ENCODE measurements at regions not wholly inside any gene's neighbourhood (a gene's known extent, or its start where the extent isn't known, plus 50 kb on each side); places are given as distances from the start of the nearest gene placed in this dataset.

- Histone ChIP-seq H3K27me3 (ENCODE audit: insufficient read depth, low read length) (no peaks in the 10 kb centered on the region), H3K9me3 (ENCODE audit: control insufficient read depth in 1 of 2, insufficient read depth in 1 of 2, low read depth in 1 of 2, low read length in 2 of 2) (no peaks in the 10 kb centered on the region), H3K36me3 (ENCODE audit: control insufficient read depth in 1 of 2, insufficient read depth in 2 of 2, low read length in 2 of 2) (no peaks in the 10 kb centered on the region), H3K9me2 (ENCODE audit: insufficient read depth) (no peaks in the 10 kb centered on the region), H2AFZ (ENCODE audit: low read depth, low read length, poor library complexity, severe bottlenecking) (no peak overlapping the region), H3K79me2 (ENCODE audit: insufficient read depth, low read length) (no peaks in the 10 kb centered on the region), H4K20me1 (ENCODE audit: insufficient read depth) (no peaks in the 10 kb centered on the region), H3K9ac (ENCODE audit: low read length) (no peak overlapping the region), H3K4me3 (replicated peaks in 1 of 2; ENCODE audit: low read depth in 1 of 2, low read length in 2 of 2) (no peak overlapping the region), H3K4me2 (ENCODE audit: low read length) (no peak overlapping the region), H3K4me1 (ENCODE audit: control insufficient read depth in 1 of 2, insufficient read depth in 2 of 2, low read length in 2 of 2) (peaks cover 0 to 7% of the 10 kb centered on the region in 2 experiments; a peak in 2 of 4 replicates), H3K27ac (ENCODE audit: low read depth, low read length) (no peak overlapping the region)
- ATAC-seq: no peak
- RAD21 ChIA-PET (ENCODE audit: low non-redundant PET in 1 of 2, low total read pairs in 2 of 2, uncharacterized antibody in 2 of 2, unreplicated experiment in 2 of 2): no interaction called here
- TF ChIP-seq, protein P1, sequence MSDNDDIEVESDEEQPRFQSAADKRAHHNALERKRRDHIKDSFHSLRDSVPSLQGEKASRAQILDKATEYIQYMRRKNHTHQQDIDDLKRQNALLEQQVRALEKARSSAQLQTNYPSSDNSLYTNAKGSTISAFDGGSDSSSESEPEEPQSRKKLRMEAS (IDR thresholded peaks at IDR 0.05): no peak
- no peak for TF ChIP-seq CEBPB (IDR thresholded peaks at IDR 0.05; ENCODE audit: low read depth)
- TF ChIP-seq FOSL1 (IDR thresholded peaks at IDR 0.05; ENCODE audit: low read depth): no peak
- no peak for TF ChIP-seq JUND (IDR thresholded peaks at IDR 0.05)
- no peak for TF ChIP-seq EZH2phosphoT487 (IDR thresholded peaks at IDR 0.05; ENCODE audit: borderline replicate concordance)
- no peak for TF ChIP-seq TCF7L2 (IDR thresholded peaks at IDR 0.05; ENCODE audit: borderline replicate concordance, extremely low read depth, insufficient read depth, insufficient read length)
- TF ChIP-seq ATF3 (IDR thresholded peaks at IDR 0.05): no peak
- TF ChIP-seq SIN3A (IDR thresholded peaks at IDR 0.05; ENCODE audit: low read depth): no peak
- TF ChIP-seq, protein P2, sequence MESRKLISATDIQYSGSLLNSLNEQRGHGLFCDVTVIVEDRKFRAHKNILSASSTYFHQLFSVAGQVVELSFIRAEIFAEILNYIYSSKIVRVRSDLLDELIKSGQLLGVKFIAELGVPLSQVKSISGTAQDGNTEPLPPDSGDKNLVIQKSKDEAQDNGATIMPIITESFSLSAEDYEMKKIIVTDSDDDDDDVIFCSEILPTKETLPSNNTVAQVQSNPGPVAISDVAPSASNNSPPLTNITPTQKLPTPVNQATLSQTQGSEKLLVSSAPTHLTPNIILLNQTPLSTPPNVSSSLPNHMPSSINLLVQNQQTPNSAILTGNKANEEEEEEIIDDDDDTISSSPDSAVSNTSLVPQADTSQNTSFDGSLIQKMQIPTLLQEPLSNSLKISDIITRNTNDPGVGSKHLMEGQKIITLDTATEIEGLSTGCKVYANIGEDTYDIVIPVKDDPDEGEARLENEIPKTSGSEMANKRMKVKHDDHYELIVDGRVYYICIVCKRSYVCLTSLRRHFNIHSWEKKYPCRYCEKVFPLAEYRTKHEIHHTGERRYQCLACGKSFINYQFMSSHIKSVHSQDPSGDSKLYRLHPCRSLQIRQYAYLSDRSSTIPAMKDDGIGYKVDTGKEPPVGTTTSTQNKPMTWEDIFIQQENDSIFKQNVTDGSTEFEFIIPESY (IDR thresholded peaks at IDR 0.05; ENCODE audit: extremely low read depth, insufficient replicate concordance, low read length): no peak
- no peak for TF ChIP-seq POLR2AphosphoS5 (IDR thresholded peaks at IDR 0.05; ENCODE audit: low read depth, low read length)
- no peak for TF ChIP-seq ELF1 (IDR thresholded peaks at IDR 0.05; ENCODE audit: borderline replicate concordance, low read depth)
- TF ChIP-seq YY1 (IDR thresholded peaks at IDR 0.05; ENCODE audit: extremely low read depth, insufficient replicate concordance, low read depth, low read length): no peak
- no peak for TF ChIP-seq EGR1 (IDR thresholded peaks at IDR 0.05; ENCODE audit: low read depth)
- no peak for TF ChIP-seq CTCF (IDR thresholded peaks at IDR 0.05 in 2 of 3, conservative IDR thresholded peaks at IDR 0.05 in 1 of 3; ENCODE audit: borderline replicate concordance in 1 of 3, insufficient read depth in 1 of 3, low read depth in 2 of 3, low read length in 2 of 3)
- no peak for TF ChIP-seq EZH2 (IDR thresholded peaks at IDR 0.05)
- TF ChIP-seq CBX3 (IDR thresholded peaks at IDR 0.05; ENCODE audit: low read depth): no peak
- TF ChIP-seq SRF (IDR thresholded peaks at IDR 0.05; ENCODE audit: low read depth): no peak
- TF ChIP-seq ZFX (IDR thresholded peaks at IDR 0.05): no peak
- no peak for TF ChIP-seq SP1 (IDR thresholded peaks at IDR 0.05; ENCODE audit: low read depth)
- TF ChIP-seq POLR2A (IDR thresholded peaks at IDR 0.05; ENCODE audit: borderline replicate concordance, extremely low read depth, insufficient read depth, insufficient read length): no peak
- CTCF ChIA-PET: interaction anchor here (1.2 to 3.4 kb wide), 2 partner anchors 11 to 16 kb away, joined by 3 to 15 read pairs; no protein-coding TSS in a partner anchor
- intact Hi-C loops (cut with micrococcal nuclease): loop anchor here (10.0 kb wide), 2 partner anchors 452 to 1002 kb away; partner anchors contain the start of gene FBXL3
- no peak for DNase-seq (ENCODE audit: low read depth, low spot score)
- POLR2A ChIA-PET: no interaction called here
- no TSS peak for BruUV-seq (replicated peaks)
Measured at GRCh38 chr13:77476456-77476855, 59.0 kb upstream of the SCEL start.
